VCaP (cell line): ENCODE measurements at regions not wholly inside any gene's neighbourhood (a gene's known extent, or its start where the extent isn't known, plus 50 kb on each side); places are given as distances from the start of the nearest gene placed in this dataset.

Experiments used
- H3K27ac ChIP-seq: fragments of 450-650 bp; 2 replicates; pipeline ENCODE4 v1.5.1; 2017
- CTCF ChIP-seq: fragments of 450-650 bp; conservative IDR thresholded peaks from 2 replicates; pipeline ENCODE4 v1.5.1; 2017; ENCODE audit warnings: mild to moderate bottlenecking, moderate library complexity

GRCh38 chr10:9688711-9689110 is 1329.0 kb upstream of the CELF2 start:
- no peak overlapping the region for H3K27ac ChIP-seq
- no peak for TF ChIP-seq CTCF

- TF ChIP-seq CTCF, result no peak
- H3K27ac ChIP-seq, result no peak overlapping the region
Measured at GRCh38 chr10:9707216-9707615, 1310.5 kb upstream of the CELF2 start.

- no peak for TF ChIP-seq CTCF
- H3K27ac ChIP-seq, result no peak overlapping the region
Measured at GRCh38 chr10:9709849-9710248, 1307.8 kb upstream of the CELF2 start.

GRCh38 chr10:9712393-9712792 is 1305.3 kb upstream of the CELF2 start:
- no peak overlapping the region for H3K27ac ChIP-seq

GRCh38 chr10:9719246-9719645 is 1298.4 kb upstream of the CELF2 start:
- H3K27ac ChIP-seq, result no peak overlapping the region
- TF ChIP-seq CTCF, result no peak

More at GRCh38 chr10:9712393-9712792, 1305.3 kb upstream of the CELF2 start:
- no peak for TF ChIP-seq CTCF

- TF ChIP-seq CTCF, result no peak
- no peak overlapping the region for H3K27ac ChIP-seq
Measured at GRCh38 chr10:9733766-9734165, 1283.9 kb upstream of the CELF2 start.

- no peak for TF ChIP-seq CTCF
- no peak overlapping the region for H3K27ac ChIP-seq
Measured at GRCh38 chr10:9734218-9734617, 1283.5 kb upstream of the CELF2 start.

- no peak for TF ChIP-seq CTCF
- no peak overlapping the region for H3K27ac ChIP-seq
Measured at GRCh38 chr10:9735731-9736130, 1281.9 kb upstream of the CELF2 start.
